B cell (primary cell): ENCODE measurements at regions not wholly inside any gene's neighbourhood (a gene's known extent, or its start where the extent isn't known, plus 50 kb on each side); places are given as distances from the start of the nearest gene placed in this dataset.

Experiments used
- ATAC-seq: fragments of 200-7000 bp; cut with Tn5 transposase; one replicate; pipeline ENCODE4 v1.10.0; 2021; ENCODE audit warnings: low read depth, mild to moderate bottlenecking, moderate number of reproducible peaks, moderate library complexity
- CTCF ChIA-PET: fragments of 350-600 bp; sonication (Branson Sonifier 250); formaldehyde crosslinking; loops from one replicate; lab custom pipeline; 2021; ENCODE audit warnings: antibody characterized with exemption, inconsistent platforms; lab: Charles Lee
- POLR2A ChIA-PET: fragments of 350-600 bp; sonication (Branson Sonifier 250); formaldehyde crosslinking; loops from one replicate; lab custom pipeline; 2021; ENCODE audit warnings: antibody characterized with exemption; lab: Charles Lee
- DNase-seq: peaks from one replicate; pipeline ENCODE4 v3.0.0; 2013
- H2AFZ ChIP-seq: 2 replicates; pipeline ENCODE4 v1.6.1; 2012; ENCODE audit warnings: mild to moderate bottlenecking, low read depth, low read length; ENCODE audit not compliant: insufficient read depth, poor library complexity, severe bottlenecking
- H3K27ac ChIP-seq, 2 donors: 1 replicate in 1 of 2; 2 replicates in 1 of 2; pipeline ENCODE4 v1.5.1; 2012 to 2013; ENCODE audit warnings: low read length in 2 of 2, mild to moderate bottlenecking in 2 of 2, moderate library complexity in 1 of 2
- H3K27me3 ChIP-seq, 4 experiments: fragments of 200-600 bp in 1 of 4; sonication (generic) in 1 of 4; replicated peaks in 1 of 4; 1 replicate in 2 of 4; 2 replicates in 2 of 4; pipeline versions ENCODE4 v1.6.1 to v1.7.0; 2013 to 2016; ENCODE audit warnings: low read length in 3 of 4, mild to moderate bottlenecking in 2 of 4, mixed read lengths in 1 of 4, moderate library complexity in 1 of 4; ENCODE audit not compliant: insufficient read depth in 4 of 4, control insufficient read depth in 3 of 4; ENCODE audit errors: control extremely low read depth in 1 of 4
- H3K36me3 ChIP-seq, 2 experiments: replicated peaks in 1 of 2; 1 replicate in 1 of 2; 2 replicates in 1 of 2; pipeline versions ENCODE4 v1.6.1 to v1.7.1; 2013; ENCODE audit warnings: low read length in 1 of 2; ENCODE audit not compliant: insufficient read depth in 2 of 2, control insufficient read depth in 1 of 2; ENCODE audit errors: control extremely low read depth in 1 of 2, extremely low read depth in 1 of 2
- H3K4me1 ChIP-seq, 2 donors: fragments of 200-600 bp in 1 of 2; sonication (generic) in 1 of 2; 1 replicate in 1 of 2; 2 replicates in 1 of 2; pipeline versions ENCODE4 v1.5.1 to v1.6.1; 2013 to 2017; ENCODE audit warnings: low read length in 2 of 2; ENCODE audit not compliant: control insufficient read depth in 2 of 2, insufficient read depth in 2 of 2
- H3K4me2 ChIP-seq: replicated peaks from 2 replicates; pipeline ENCODE3; 2012; ENCODE audit warnings: mild to moderate bottlenecking, low read depth, low read length; ENCODE audit not compliant: poor library complexity, severe bottlenecking
- H3K4me3 ChIP-seq, 5 experiments: fragments of 200-600 bp in 1 of 5; sonication (generic) in 1 of 5; 1 replicate in 3 of 5; 2 replicates in 2 of 5; pipeline versions ENCODE4 v1.5.1 to v1.7.0; 2011 to 2016; ENCODE audit warnings: low read length in 4 of 5, mild to moderate bottlenecking in 4 of 5, low read depth in 2 of 5, control low read depth in 1 of 5, moderate library complexity in 1 of 5; ENCODE audit not compliant: insufficient read depth in 1 of 5; ENCODE audit errors: control extremely low read depth in 1 of 5, extremely low read depth in 1 of 5
- H3K79me2 ChIP-seq: fragments of 200-600 bp; sonication (generic); one replicate; pipeline ENCODE4 v1.6.0; 2016; ENCODE audit warnings: low read length; ENCODE audit not compliant: control insufficient read depth, insufficient read depth
- H3K9ac ChIP-seq: fragments of 200-600 bp; sonication (generic); 2 replicates; pipeline ENCODE4 v1.6.1; 2017; ENCODE audit warnings: mild to moderate bottlenecking, low read length, moderate library complexity
- H3K9me3 ChIP-seq, 3 donors: one replicate each; pipeline versions ENCODE4 v1.6.1 to v1.7.1; 2013; ENCODE audit warnings: low read length in 2 of 3; ENCODE audit not compliant: control insufficient read depth in 2 of 3, insufficient read depth in 1 of 3; ENCODE audit errors: control extremely low read depth in 1 of 3
- H4K20me1 ChIP-seq: 2 replicates; pipeline ENCODE4 v1.6.0; 2012; ENCODE audit warnings: mild to moderate bottlenecking, low read length; ENCODE audit not compliant: insufficient read depth, control insufficient read depth, poor library complexity, severe bottlenecking
- H3K27ac Mint-ChIP-seq: one replicate; pipeline ENCODE4 v1.8.0; 2021; ENCODE audit warnings: mixed read lengths
- H3K27me3 Mint-ChIP-seq: one replicate; pipeline ENCODE4 v1.8.0; 2021; ENCODE audit warnings: mixed read lengths
- H3K4me1 Mint-ChIP-seq: one replicate; pipeline ENCODE4 v1.8.0; 2021; ENCODE audit warnings: mixed read lengths
- H3K4me3 Mint-ChIP-seq: one replicate; pipeline ENCODE4 v1.8.0; 2021; ENCODE audit warnings: mixed read lengths
- H3K9me3 Mint-ChIP-seq: one replicate; pipeline ENCODE4 v1.8.0; 2022; ENCODE audit warnings: mixed read lengths; ENCODE audit not compliant: insufficient read depth
- EZH2 ChIP-seq: IDR thresholded peaks from 2 replicates; pipeline ENCODE4 v1.6.1; 2012; ENCODE audit warnings: borderline replicate concordance, low read depth, mild to moderate bottlenecking, moderate library complexity, low read length; ENCODE audit not compliant: insufficient read depth, poor library complexity, severe bottlenecking
- WGBS: methylation state at CpG from one replicate; pipeline ENCODE4 v1.1.5; 2013; ENCODE audit warnings: missing lambda C conversion rate; ENCODE audit not compliant: insufficient coverage; 5-methylcytosine and 5-hydroxymethylcytosine counted together
- intact Hi-C: fragments of 100-400 bp; cut with micrococcal nuclease; formaldehyde crosslinking; loops from one replicate; pipeline ENCODE4 v1.10.0; 2022
- TF ChIP-seq, protein P1 (sequence below): fragments of 200-600 bp; IDR thresholded peaks from one replicate; pipeline ENCODE4 v1.8.0; 2022; ENCODE audit warnings: antibody characterized with exemption, mild to moderate bottlenecking

DNA sequence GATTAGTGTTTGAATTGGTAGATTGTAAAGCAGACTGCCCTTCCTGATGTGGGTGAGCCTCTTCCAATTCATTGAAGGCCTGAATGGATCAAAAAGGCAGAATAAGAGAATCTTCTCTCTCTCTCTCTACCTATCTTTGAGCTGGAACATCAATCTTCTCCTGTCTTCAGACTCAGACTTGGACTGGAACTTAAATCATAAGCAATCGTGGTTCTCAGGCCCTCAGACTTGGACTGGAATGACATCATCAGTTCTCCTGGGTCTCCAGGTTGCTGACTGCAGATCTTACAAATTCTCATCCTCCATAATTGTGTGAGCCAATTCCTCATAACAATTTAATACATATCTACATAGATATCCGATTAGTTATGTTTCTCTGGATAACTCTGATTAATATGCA, 66.8 kb downstream of the IER5 start:
- 56% methylated on average over 1 of the region's 2 CpGs for WGBS
- Histone ChIP-seq H3K4me3 (no peak overlapping the region), H3K27ac (no peak overlapping the region), H2AFZ (no peak overlapping the region), H3K79me2 (no peaks in the 10 kb centered on the region), H4K20me1 (no peaks in the 10 kb centered on the region), H3K27me3 (no peaks in the 10 kb centered on the region), H3K4me2 (no peak overlapping the region), H3K4me1 (peaks cover 22 to 37% of the 10 kb centered on the region in 2 donors), H3K9ac (no peak overlapping the region), H3K36me3 (no peaks in the 10 kb centered on the region), H3K9me3 (no peaks in the 10 kb centered on the region)
- intact Hi-C loops, result no loop called here
- Mint-ChIP-seq H3K9me3 (no peaks in the 10 kb centered on the region), H3K4me3 (no peak overlapping the region), H3K27me3 (no peaks in the 10 kb centered on the region), H3K27ac (no peak overlapping the region), H3K4me1 (peaks cover 36% of the 10 kb centered on the region)
- DNase-seq, result no peak
- ChIA-PET CTCF (interaction anchor here (1.0 to 10.7 kb wide), 4 partner anchors 9 to 640 kb away, joined by 3 to 67 read pairs (median 6); no protein-coding TSS in a partner anchor), POLR2A (interaction anchor here (0.6 kb wide), 1 partner anchor 11 kb away, joined by 7 read pairs; no protein-coding TSS in a partner anchor)
- no peak for TF ChIP-seq EZH2
- TF ChIP-seq, protein P1, sequence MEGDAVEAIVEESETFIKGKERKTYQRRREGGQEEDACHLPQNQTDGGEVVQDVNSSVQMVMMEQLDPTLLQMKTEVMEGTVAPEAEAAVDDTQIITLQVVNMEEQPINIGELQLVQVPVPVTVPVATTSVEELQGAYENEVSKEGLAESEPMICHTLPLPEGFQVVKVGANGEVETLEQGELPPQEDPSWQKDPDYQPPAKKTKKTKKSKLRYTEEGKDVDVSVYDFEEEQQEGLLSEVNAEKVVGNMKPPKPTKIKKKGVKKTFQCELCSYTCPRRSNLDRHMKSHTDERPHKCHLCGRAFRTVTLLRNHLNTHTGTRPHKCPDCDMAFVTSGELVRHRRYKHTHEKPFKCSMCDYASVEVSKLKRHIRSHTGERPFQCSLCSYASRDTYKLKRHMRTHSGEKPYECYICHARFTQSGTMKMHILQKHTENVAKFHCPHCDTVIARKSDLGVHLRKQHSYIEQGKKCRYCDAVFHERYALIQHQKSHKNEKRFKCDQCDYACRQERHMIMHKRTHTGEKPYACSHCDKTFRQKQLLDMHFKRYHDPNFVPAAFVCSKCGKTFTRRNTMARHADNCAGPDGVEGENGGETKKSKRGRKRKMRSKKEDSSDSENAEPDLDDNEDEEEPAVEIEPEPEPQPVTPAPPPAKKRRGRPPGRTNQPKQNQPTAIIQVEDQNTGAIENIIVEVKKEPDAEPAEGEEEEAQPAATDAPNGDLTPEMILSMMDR, result no peak
- no peak for ATAC-seq

DNA sequence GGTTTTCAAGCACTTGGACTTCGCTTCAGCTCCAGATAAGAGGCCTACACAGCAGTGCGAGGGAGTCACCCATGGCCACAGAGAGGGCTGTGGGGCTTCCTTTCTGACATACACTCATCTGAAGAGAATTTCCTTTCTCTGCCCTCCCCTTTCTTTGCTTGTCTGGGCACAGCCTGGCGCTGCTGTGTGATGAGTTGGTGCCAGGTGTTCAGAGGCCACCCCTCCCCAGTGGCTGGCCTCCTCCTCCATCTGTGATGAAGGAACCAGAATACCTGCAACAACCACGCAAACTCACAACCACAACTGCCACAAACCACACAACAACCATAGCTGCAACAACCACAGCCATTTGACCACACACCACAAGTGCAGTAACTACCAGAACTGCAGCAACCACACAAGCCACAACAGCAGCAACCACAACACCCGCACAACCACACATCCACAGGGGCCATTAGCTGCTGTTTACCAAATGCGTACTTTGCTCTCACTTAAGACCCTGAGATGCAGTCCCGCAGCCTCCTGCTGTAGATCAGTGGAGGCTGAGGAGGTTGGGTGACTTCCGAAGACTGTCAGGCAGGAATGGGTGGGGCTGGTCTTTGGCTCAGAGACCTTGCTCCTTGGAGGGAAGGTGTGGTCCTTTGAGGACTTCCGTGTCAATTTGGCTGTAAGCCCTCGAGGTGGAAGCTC, 71.1 kb downstream of the IER5 start:
- ATAC-seq (no peak), DNase-seq (peak; percentile 18)
- TF ChIP-seq, protein P1, result no peak
- no peak for TF ChIP-seq EZH2
- ChIA-PET CTCF (interaction anchor here (0.6 kb wide), 1 partner anchor 225 kb away, joined by 5 read pairs; no protein-coding TSS in a partner anchor), POLR2A (no interaction called here)
- Histone ChIP-seq H2AFZ (no peak overlapping the region), H3K9ac (no peak overlapping the region), H3K4me3 (no peak overlapping the region), H3K9me3 (peaks cover 3 to 16% (median 5%) of the 10 kb centered on the region in 3 donors), H3K4me2 (no peak overlapping the region), H3K27ac (no peak overlapping the region), H4K20me1 (no peaks in the 10 kb centered on the region), H3K4me1 (peaks cover 6 to 12% of the 10 kb centered on the region in 2 donors), H3K36me3 (no peaks in the 10 kb centered on the region), H3K27me3 (no peaks in the 10 kb centered on the region), H3K79me2 (no peaks in the 10 kb centered on the region)
- H3K27ac Mint-ChIP-seq, result no peak overlapping the region
- H3K4me3 Mint-ChIP-seq, result no peak overlapping the region
- intact Hi-C loops, result no loop called here
- 35% methylated on average over 8 of the region's 10 CpGs for WGBS
- H3K9me3 Mint-ChIP-seq, result peaks cover 2% of the 10 kb centered on the region
- peaks cover 8% of the 10 kb centered on the region for H3K4me1 Mint-ChIP-seq
- H3K27me3 Mint-ChIP-seq, result no peaks in the 10 kb centered on the region
